GM21619 (cell line): ENCODE measurements at regions not wholly inside any gene's neighbourhood (a gene's known extent, or its start where the extent isn't known, plus 50 kb on each side); places are given as distances from the start of the nearest gene placed in this dataset.
"Not testable (repeated sequence)": the region's sequence is repeated elsewhere in the genome, so short reads cannot be mapped to it uniquely, and the experiment has no call there.

Experiments used
- ATAC-seq: cut with Tn5 transposase; IDR thresholded peaks from one replicate; pipeline ENCODE4 v1.9.1; 2021; ENCODE audit not compliant: unreplicated experiment

DNA sequence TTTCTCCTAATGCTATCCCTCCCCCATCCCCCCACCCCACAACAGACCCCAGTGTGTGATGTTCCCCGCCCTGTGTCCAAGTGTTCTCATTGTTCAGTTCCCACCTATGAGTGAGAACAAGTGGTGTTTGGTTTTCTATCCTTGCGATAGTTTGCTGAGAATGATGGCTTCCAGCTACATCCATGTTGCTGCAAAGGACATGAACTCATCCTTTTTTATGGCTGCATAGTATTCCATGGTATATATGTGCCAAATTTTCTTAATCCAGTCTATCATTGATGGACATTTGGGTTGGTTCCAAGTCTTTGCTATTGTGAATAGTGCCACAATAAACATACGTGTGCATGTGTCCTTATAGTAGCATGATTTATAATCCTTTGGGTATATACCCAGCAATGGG lies 83.6 kb upstream of the CALCR start:
- not testable (repeated sequence) for ATAC-seq

DNA sequence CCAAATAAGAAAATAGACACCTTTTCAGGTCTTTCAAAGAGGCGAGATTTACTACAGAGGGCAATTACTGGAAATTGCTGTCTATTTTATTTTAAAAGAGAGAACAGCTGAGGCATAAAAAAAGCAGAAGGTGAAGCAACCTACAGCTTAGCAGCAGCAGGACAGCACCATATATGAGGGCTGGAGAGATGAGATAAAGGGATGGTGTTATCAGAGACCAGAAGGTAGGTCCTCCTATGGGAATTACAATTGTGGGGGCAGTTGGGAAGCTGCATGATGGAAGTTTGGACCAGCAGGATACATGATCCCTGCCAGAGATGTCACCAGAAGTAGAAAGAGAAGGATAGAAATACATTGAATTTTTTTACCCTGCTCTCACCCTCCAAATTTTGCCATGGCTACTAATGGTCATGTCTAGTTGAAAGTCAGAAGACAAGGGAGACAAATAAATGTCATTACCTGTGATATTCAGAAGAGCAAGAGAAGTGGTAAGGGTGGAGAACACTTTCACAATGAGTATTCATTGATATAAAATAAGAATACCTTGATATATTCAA lies 77.2 kb upstream of the CALCR start:
- ATAC-seq: no peak

DNA sequence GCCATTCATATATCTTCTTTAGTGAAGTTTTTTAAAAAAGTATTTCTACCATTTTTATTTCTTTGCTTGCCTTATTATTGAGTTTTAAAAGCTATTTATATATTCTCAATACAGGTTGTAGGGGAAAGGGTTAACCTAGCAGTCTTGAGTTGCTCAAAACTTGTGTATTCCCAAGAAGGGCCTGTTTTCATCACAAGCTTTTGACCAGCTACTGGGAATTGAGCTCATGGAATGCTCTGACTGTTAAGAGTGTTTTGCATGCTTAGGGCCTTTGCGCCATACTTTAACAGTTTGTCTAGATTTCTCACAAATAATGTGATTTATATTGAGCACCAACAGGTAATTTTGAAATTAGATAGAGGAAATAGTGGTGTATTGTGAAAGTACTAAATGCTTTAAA lies 72.0 kb upstream of the CALCR start:
- ATAC-seq: no peak

DNA sequence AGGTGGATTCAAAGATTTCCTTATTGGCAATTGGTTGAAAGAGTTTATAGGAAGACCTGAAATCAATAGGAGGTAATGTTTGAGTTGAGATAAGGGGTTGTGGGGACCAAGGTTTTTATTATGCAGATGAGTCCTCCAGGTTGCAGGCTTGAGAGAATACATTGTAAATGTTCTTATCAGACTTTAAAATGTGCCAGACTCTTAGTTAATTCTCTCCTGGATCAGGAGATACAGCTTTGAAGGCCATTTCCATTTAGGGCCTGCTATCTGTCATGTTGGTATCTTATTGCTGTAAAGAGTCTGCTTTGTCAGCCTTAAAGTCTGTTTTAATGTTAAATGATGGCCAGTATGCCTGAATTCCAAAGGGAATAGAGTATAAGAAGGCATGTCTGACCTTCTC lies 61.8 kb upstream of the CALCR start:
- no peak for ATAC-seq

DNA sequence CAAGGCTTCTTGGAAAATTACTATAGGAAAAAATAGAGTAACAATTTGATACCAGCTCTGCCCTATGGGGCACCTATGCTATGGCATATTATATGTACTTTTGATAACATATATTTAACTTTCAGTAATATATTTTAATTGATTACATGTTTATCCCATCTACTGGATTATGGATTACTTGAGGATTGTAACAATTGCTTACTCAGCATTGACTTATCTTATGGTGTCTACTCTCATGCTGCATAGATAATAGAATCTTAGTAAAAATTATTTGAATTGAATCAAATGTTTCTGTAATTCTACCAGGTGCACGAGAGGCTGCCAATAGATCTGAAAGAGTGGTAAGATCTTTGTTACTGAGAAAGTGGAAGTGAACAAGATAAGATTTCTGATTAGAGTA lies 57.8 kb upstream of the CALCR start:
- no peak for ATAC-seq

DNA sequence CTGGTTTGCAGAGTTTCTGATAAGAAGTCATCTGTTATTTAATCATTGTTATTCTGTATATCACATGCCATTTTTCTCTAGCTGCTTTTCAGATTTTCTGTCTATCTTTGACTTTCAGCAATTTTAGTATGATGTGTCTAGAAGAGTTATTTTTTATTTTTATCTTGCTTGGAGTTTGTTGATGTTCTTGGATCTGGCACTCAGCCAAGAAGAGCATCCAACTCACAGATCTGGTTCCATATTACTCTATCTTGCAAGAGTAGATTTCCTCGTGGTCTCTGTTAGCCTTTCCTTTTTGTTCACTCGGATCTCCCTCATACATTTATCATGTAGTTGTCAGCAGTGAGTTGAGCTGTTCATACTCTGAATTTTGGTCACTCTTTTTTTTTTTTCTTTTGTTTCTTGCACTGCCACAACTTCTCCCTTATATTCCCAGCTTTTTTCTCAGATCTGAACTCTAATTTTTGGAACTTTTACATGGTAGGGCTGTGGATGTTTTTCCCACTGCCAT lies 54.8 kb upstream of the CALCR start:
- ATAC-seq: no peak

DNA sequence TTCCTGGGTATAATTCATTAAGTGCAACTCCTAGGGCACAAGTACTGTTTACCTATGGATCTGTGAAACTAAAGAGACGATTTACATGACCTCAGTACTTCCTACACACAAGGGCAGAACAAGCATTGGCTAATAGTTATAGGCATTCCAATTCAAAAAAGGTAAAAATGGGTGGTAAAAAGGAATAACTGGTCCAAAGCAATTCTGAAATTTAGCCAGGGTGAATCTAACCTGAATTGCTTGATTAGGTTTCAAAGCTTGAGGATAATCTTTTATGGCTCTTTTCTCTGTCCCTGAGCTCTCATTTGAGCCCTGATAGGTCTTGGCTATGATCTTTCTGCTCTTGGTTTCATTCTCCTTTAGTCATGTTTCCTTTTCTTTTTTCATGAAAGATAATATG lies 52.3 kb upstream of the CALCR start:
- no peak for ATAC-seq
